BJ (cell line): ENCODE measurements at regions not wholly inside any gene's neighbourhood (a gene's known extent, or its start where the extent isn't known, plus 50 kb on each side); places are given as distances from the start of the nearest gene placed in this dataset.

ENCODE experiments used
- CTCF ChIA-PET: fragments of 350-600 bp; formaldehyde crosslinking; extraction: SDS; loops from one replicate; lab custom pipeline; 2021; ENCODE audit warnings: antibody characterized with exemption, inconsistent platforms; lab: Yijun Ruan, JAX
- POLR2A ChIA-PET: fragments of 300-600 bp; sonication (Branson Sonifier 250); formaldehyde crosslinking; extraction: SDS; loops from one replicate; lab custom pipeline; 2021; ENCODE audit warnings: antibody characterized with exemption; lab: Charles Lee
- DNase-seq: peaks from one replicate; pipeline ENCODE4 v3.0.0-alpha.2; 2011; ENCODE audit warnings: low read depth
- H3K27me3 ChIP-seq: 2 replicates; pipeline ENCODE4 v1.6.0; 2011; ENCODE audit warnings: low read length; ENCODE audit not compliant: control insufficient read depth, insufficient read depth
- H3K36me3 ChIP-seq: 2 replicates; pipeline ENCODE4 v1.5.1; 2011; ENCODE audit warnings: low read length; ENCODE audit not compliant: control insufficient read depth, insufficient read depth
- H3K4me3 ChIP-seq: 2 replicates; pipeline ENCODE4 v1.5.1; 2011; ENCODE audit warnings: low read depth, mild to moderate bottlenecking, control low read depth, low read length
- TF ChIP-seq, protein P1 (sequence below): IDR thresholded peaks from 2 replicates; pipeline ENCODE4 v1.5.1; 2011; ENCODE audit warnings: low read depth, mild to moderate bottlenecking, control low read depth, inconsistent platforms, low read length, moderate library complexity; ENCODE audit not compliant: insufficient read depth

- no peak for DNase-seq
- POLR2A ChIA-PET: no interaction called here
Measured at GRCh38 chrX:5042563-5042962, 1186.1 kb downstream of the NLGN4X start.

GRCh38 chrX:5031792-5032191 lies 1196.9 kb downstream of the NLGN4X start:
- H3K27me3 ChIP-seq: no peaks in the 10 kb centered on the region
- H3K36me3 ChIP-seq: no peaks in the 10 kb centered on the region
- DNase-seq: no peak
- TF ChIP-seq, protein P1, sequence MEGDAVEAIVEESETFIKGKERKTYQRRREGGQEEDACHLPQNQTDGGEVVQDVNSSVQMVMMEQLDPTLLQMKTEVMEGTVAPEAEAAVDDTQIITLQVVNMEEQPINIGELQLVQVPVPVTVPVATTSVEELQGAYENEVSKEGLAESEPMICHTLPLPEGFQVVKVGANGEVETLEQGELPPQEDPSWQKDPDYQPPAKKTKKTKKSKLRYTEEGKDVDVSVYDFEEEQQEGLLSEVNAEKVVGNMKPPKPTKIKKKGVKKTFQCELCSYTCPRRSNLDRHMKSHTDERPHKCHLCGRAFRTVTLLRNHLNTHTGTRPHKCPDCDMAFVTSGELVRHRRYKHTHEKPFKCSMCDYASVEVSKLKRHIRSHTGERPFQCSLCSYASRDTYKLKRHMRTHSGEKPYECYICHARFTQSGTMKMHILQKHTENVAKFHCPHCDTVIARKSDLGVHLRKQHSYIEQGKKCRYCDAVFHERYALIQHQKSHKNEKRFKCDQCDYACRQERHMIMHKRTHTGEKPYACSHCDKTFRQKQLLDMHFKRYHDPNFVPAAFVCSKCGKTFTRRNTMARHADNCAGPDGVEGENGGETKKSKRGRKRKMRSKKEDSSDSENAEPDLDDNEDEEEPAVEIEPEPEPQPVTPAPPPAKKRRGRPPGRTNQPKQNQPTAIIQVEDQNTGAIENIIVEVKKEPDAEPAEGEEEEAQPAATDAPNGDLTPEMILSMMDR: no peak
- H3K4me3 ChIP-seq: no peak overlapping the region
- ChIA-PET CTCF (no interaction called here), POLR2A (no interaction called here)

More at GRCh38 chrX:5042563-5042962, 1186.1 kb downstream of the NLGN4X start:
- CTCF ChIA-PET: no interaction called here
- Histone ChIP-seq H3K36me3 (no peaks in the 10 kb centered on the region), H3K27me3 (no peaks in the 10 kb centered on the region), H3K4me3 (no peak overlapping the region)
- TF ChIP-seq, protein P1: no peak

- POLR2A ChIA-PET: no interaction called here
- TF ChIP-seq, protein P1: no peak
- DNase-seq: no peak
- Histone ChIP-seq H3K36me3 (no peaks in the 10 kb centered on the region), H3K27me3 (no peaks in the 10 kb centered on the region), H3K4me3 (no peak overlapping the region)
- CTCF ChIA-PET: no interaction called here
Measured at GRCh38 chrX:5015451-5015850, 1213.2 kb downstream of the NLGN4X start.

GRCh38 chrX:4994855-4995254 lies 1233.8 kb downstream of the NLGN4X start:
- POLR2A ChIA-PET: no interaction called here
- DNase-seq: no peak

GRCh38 chrX:4978613-4979012 lies 1250.1 kb downstream of the NLGN4X start:
- DNase-seq: no peak

More at GRCh38 chrX:4994855-4995254, 1233.8 kb downstream of the NLGN4X start:
- no peaks in the 10 kb centered on the region for H3K27me3 ChIP-seq
- CTCF ChIA-PET: no interaction called here
- TF ChIP-seq, protein P1: no peak
- H3K4me3 ChIP-seq: no peak overlapping the region
- no peaks in the 10 kb centered on the region for H3K36me3 ChIP-seq

More at GRCh38 chrX:4978613-4979012, 1250.1 kb downstream of the NLGN4X start:
- TF ChIP-seq, protein P1: no peak
- CTCF ChIA-PET: no interaction called here
- Histone ChIP-seq H3K27me3 (no peaks in the 10 kb centered on the region), H3K36me3 (no peaks in the 10 kb centered on the region), H3K4me3 (no peak overlapping the region)
- POLR2A ChIA-PET: no interaction called here
